SH-SY5Y (cell line): ENCODE measurements at regions not wholly inside any gene's neighbourhood (a gene's known extent, or its start where the extent isn't known, plus 50 kb on each side); places are given as distances from the start of the nearest gene placed in this dataset.

Experiments used
- GATA2 ChIP-seq: IDR thresholded peaks from 2 replicates; pipeline ENCODE4 v1.6.1; 2011; ENCODE audit warnings: mild to moderate bottlenecking, low read depth, low read length
- GATA3 ChIP-seq: IDR thresholded peaks from 2 replicates; pipeline ENCODE4 v1.6.1; 2011; ENCODE audit warnings: low read depth, mild to moderate bottlenecking, low read length, moderate library complexity

DNA sequence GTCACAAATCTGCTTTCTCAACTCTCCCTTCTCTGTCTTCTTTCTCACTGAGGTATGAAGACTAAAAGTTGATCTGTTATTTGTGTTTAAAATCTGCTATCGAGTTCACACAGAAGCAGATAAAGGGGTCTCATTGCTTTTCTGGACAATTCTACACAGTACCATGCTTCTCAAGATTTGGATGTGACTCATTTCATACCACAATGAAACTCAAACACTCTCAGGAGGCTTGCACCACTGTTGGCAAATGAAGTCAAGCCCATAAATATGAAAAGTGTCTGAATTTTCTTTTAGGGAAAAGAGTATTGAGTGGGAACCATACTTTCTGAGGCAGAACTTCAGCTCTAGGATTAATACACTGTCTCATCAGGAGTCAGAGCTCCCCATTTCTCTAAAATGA, 274.6 kb upstream of the CYRIA start:
- TF ChIP-seq GATA2 (no peak), GATA3 (no peak)
